Pancreas (tissue), 10 donors: ENCODE measurements at regions not wholly inside any gene's neighbourhood (a gene's known extent, or its start where the extent isn't known, plus 50 kb on each side); places are given as distances from the start of the nearest gene placed in this dataset.

Experiments
- ATAC-seq, 4 donors: fragments of 200-7000 bp; cut with Tn5 transposase; one replicate each; pipeline versions ENCODE4 v1.8.0 to v1.9.1; 2020; ENCODE audit warnings: mild to moderate bottlenecking in 4 of 4, moderate library complexity in 4 of 4
- DNase-seq, 6 donors: peaks; one replicate each; pipeline ENCODE4 v3.0.0-alpha.2; 2020
- FAIRE-seq: peaks from 2 replicates; lab custom pipeline; 2012; peaks lifted over from hg19 to GRCh38; lab: Jason Lieb, UNC
- H3K27ac ChIP-seq, 4 donors: fragments of 200-600 bp; sonication (generic); 1 replicate in 3 of 4; 2 replicates in 1 of 4; pipeline versions ENCODE4 v1.5.0 to v1.8.0; 2020
- H3K27me3 ChIP-seq, 4 donors: fragments of 200-600 bp; one replicate each; pipeline ENCODE4 v1.8.0; 2021
- H3K36me3 ChIP-seq, 3 donors: fragments of 200-600 bp; sonication (generic) in 1 of 3; one replicate each; pipeline versions ENCODE4 v1.5.0 to v1.8.0; 2020 to 2021
- H3K4me1 ChIP-seq, 3 donors: fragments of 200-600 bp; one replicate each; pipeline ENCODE4 v1.8.0; 2021
- H3K4me3 ChIP-seq, 4 donors: fragments of 200-600 bp; sonication (generic) in 2 of 4; one replicate each; pipeline versions ENCODE4 v1.5.0 to v1.8.0; 2020 to 2021
- H3K9me3 ChIP-seq, 4 donors: fragments of 200-600 bp; one replicate each; pipeline ENCODE4 v1.8.0; 2021
- WGBS, 2 donors: extraction: QIAGEN DNeasy Blood & Tissue Kit; methylation state at CpG; one replicate each; pipeline ENCODE4 v1.1.7; 2013; 5-methylcytosine and 5-hydroxymethylcytosine counted together
- intact Hi-C, 3 donors: fragments of 100-400 bp; cut with DNase I; formaldehyde crosslinking; loops; one replicate each; pipeline versions ENCODE4 v1.11.1 to v1.14.2; 2022
- TF ChIP-seq, protein P1 (sequence below), 4 donors: fragments of 200-600 bp; sonication (generic) in 3 of 4; IDR thresholded peaks; one replicate each; pipeline versions ENCODE4 v1.5.0 to v1.8.0; 2021; ENCODE audit warnings: antibody characterized with exemption in 4 of 4
- donor health status: healthy with polysubstance abuse.
- donor health status: DM: no; HTN: no; CAD: no; lungs with moderate emphysema.
- donor health status: DM: no; HTN: no; CAD: no.
- donor health status: control.
- donor health status: control.
- donor health status: Bipolar disorder and iron deficiency.
- donor health status: DM: yes; HTN: yes; CAD: no.
- donor health status: DM: no; HTN: no; CAD: no.
- donor health status: DM: no; HTN: no; CAD: no.
- donor health status: DM: yes; HTN: yes; CAD: no.

DNA sequence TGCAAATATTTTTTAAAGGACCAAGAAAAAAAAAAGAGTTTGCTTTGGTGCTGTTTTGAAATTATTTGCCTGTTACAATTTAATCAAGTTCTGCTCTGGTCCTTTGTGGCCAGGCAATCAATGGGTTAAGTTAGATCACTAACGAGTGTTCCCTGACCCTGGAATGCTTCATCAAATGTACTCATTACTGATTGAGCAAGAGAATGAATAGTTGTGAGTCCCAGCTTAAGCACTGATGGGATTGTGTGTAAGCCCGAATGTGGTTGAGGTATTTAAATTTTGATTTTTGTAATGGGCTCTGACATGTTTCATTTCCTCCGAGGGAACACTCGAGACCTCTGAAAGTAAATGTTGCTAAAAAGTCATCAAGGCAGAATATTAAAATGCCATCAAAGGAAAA, 699.1 kb downstream of the MCTP2 start:
- FAIRE-seq (no peak), ATAC-seq (no peak), DNase-seq (no peak)
- no peak overlapping the region for H3K27ac ChIP-seq
- no peaks in the 10 kb centered on the region for H3K9me3 ChIP-seq
- TF ChIP-seq, protein P1, sequence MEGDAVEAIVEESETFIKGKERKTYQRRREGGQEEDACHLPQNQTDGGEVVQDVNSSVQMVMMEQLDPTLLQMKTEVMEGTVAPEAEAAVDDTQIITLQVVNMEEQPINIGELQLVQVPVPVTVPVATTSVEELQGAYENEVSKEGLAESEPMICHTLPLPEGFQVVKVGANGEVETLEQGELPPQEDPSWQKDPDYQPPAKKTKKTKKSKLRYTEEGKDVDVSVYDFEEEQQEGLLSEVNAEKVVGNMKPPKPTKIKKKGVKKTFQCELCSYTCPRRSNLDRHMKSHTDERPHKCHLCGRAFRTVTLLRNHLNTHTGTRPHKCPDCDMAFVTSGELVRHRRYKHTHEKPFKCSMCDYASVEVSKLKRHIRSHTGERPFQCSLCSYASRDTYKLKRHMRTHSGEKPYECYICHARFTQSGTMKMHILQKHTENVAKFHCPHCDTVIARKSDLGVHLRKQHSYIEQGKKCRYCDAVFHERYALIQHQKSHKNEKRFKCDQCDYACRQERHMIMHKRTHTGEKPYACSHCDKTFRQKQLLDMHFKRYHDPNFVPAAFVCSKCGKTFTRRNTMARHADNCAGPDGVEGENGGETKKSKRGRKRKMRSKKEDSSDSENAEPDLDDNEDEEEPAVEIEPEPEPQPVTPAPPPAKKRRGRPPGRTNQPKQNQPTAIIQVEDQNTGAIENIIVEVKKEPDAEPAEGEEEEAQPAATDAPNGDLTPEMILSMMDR (IDR thresholded peaks at IDR 0.05): no peak
- no peaks in the 10 kb centered on the region for H3K27me3 ChIP-seq
- 39 to 47% methylated on average over 4 of the region's 4 CpGs for WGBS, 2 donors
- H3K4me3 ChIP-seq: no peak overlapping the region
- no peaks in the 10 kb centered on the region for H3K4me1 ChIP-seq
- H3K36me3 ChIP-seq: no peaks in the 10 kb centered on the region
- intact Hi-C loops: no loop called here

DNA sequence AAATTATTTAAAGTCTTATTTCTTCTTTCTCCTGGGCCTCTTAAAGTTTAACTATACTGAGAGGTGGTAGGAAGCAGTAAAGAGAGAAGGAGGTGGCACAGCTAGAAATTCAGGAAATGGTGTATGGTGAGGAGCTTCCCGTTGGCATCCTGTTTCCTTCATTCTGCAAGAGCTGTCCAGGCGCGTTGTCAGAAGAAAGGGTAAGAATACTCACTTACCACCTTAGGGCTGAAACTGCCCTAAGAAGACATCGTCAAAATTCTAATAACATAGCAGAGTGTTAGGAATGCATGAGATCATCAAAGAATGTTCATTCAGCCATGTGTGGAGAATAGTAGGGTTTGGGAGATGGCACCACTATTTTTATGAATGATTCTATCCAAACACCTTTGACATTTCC, 699.6 kb downstream of the MCTP2 start:
- ATAC-seq (no peak), DNase-seq (no peak), FAIRE-seq (no peak)
- H3K4me1 ChIP-seq: no peaks in the 10 kb centered on the region
- intact Hi-C loops: no loop called here
- 78 to 89% methylated on average over 4 of the region's 4 CpGs for whole genome bisulfite sequencing, 2 donors
- no peaks in the 10 kb centered on the region for H3K9me3 ChIP-seq
- H3K4me3 ChIP-seq: no peak overlapping the region
- no peaks in the 10 kb centered on the region for H3K27me3 ChIP-seq
- H3K36me3 ChIP-seq: no peaks in the 10 kb centered on the region
- TF ChIP-seq, protein P1 (IDR thresholded peaks at IDR 0.05): no peak
- no peak overlapping the region for H3K27ac ChIP-seq

DNA sequence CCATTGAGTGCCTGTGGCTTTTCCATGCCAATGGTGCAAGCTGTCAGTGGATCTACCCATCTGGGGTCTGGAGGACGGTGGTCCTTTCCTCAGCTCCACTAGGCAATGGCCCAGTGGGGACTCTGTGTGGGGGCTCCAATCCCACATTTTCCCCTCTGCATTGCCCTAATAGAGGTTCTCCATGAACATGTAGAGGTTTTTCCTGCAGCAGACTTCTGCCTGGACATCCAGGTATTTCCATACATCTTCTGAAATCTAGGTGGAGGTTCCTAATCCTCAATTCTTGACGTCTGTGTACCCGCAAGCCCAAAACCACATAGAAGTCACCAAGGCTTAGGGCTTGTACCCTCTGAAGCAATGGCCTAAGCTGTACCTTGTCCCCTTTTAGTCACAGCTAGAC, 703.1 kb downstream of the MCTP2 start:
- FAIRE-seq: no peak
- WGBS, 2 donors: 75 to 93% methylated on average over 3 of the region's 3 CpGs

DNA sequence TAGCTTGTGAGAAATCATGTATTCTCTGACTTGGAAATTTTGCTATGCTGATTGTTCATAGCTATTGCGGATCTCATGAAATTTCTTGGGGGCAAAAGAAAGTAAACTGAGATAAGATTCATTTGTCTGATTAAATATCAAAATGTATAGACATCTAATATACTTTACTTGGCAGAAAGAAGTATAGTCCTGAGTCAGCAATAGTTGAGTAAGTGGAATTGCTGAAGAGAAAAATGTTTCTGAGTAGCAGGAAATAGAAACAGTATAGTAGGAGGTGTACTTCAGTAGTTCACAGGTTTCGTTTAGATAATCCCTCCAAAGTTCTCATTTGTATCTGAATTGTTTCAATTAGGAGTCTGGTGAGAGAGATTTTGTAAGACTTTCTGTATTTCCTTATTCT, 705.9 kb downstream of the MCTP2 start:
- Histone ChIP-seq H3K27me3 (no peaks in the 10 kb centered on the region), H3K4me3 (no peak overlapping the region), H3K9me3 (no peaks in the 10 kb centered on the region), H3K4me1 (no peaks in the 10 kb centered on the region), H3K27ac (no peak overlapping the region), H3K36me3 (no peaks in the 10 kb centered on the region)
- WGBS, 2 donors: 65 to 80% methylated on average over 2 of the region's 2 CpGs
- intact Hi-C loops: no loop called here
- TF ChIP-seq, protein P1 (IDR thresholded peaks at IDR 0.05): no peak
- no peak for ATAC-seq
- no peak for DNase-seq
- no peak for FAIRE-seq

More for the DNA sequence above, 703.1 kb downstream of the MCTP2 start:
- Histone ChIP-seq H3K36me3 (no peaks in the 10 kb centered on the region), H3K4me1 (no peaks in the 10 kb centered on the region), H3K4me3 (no peak overlapping the region), H3K9me3 (no peaks in the 10 kb centered on the region), H3K27me3 (no peaks in the 10 kb centered on the region), H3K27ac (no peak overlapping the region)
- DNase-seq (no peak), ATAC-seq (no peak)
- TF ChIP-seq, protein P1 (IDR thresholded peaks at IDR 0.05): no peak
- intact Hi-C loops: no loop called here

DNA sequence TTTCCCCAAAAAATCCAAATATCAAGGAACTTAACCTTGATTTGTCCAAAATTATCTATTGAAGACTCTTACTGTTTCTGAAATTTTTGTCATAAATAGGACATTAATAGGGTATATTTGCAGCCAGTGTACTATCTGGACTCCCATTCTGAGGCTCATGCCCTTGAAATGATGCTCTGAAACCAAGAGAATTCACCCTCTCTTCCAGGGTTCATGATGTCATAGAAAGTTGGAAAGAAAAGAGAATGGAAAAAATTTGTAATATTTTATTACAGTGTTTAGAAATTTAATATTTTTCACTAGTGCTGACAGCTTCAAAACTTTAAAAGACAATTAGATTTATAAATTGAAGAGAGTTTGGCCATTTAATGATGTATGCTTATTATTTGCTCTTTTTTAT, 712.5 kb downstream of the MCTP2 start:
- Histone ChIP-seq H3K4me3 (no peak overlapping the region), H3K9me3 (no peaks in the 10 kb centered on the region), H3K36me3 (no peaks in the 10 kb centered on the region), H3K27ac (no peak overlapping the region), H3K4me1 (no peaks in the 10 kb centered on the region), H3K27me3 (no peaks in the 10 kb centered on the region)
- ATAC-seq: no peak
- no peak for FAIRE-seq
- TF ChIP-seq, protein P1 (IDR thresholded peaks at IDR 0.05): no peak
- DNase-seq: no peak
- intact Hi-C loops: no loop called here
